H1 (cell line): ENCODE measurements at regions not wholly inside any gene's neighbourhood (a gene's known extent, or its start where the extent isn't known, plus 50 kb on each side); places are given as distances from the start of the nearest gene placed in this dataset.

Experiments used
- CTCF ChIA-PET: fragments of 300-600 bp; sonication (Branson Sonifier 250); formaldehyde crosslinking; loops from one replicate; lab custom pipeline; 2021; ENCODE audit not compliant: partially characterized antibody; lab: Charles Lee
- POLR2A ChIA-PET: fragments of 300-600 bp; sonication (Branson Sonifier 250); formaldehyde crosslinking; loops from one replicate; lab custom pipeline; 2021; ENCODE audit warnings: inconsistent platforms; ENCODE audit not compliant: partially characterized antibody; lab: Charles Lee
- DNase-seq, 2 experiments: peaks; one replicate each; pipeline versions ENCODE4 v3.0.0 to v3.0.0-alpha.2; 2010 to 2022; ENCODE audit warnings: low spot score in 2 of 2, low read depth in 1 of 2, mixed read lengths in 1 of 2
- FAIRE-seq: peaks from 2 replicates; lab custom pipeline; 2011; peaks lifted over from hg19 to GRCh38; lab: Jason Lieb, UNC
- H2AFZ ChIP-seq: 2 replicates; pipeline ENCODE4 v1.8.1; 2012; ENCODE audit warnings: low read length, inconsistent platforms
- H2AK5ac ChIP-seq: 2 replicates; pipeline ENCODE4 v1.6.1; 2013; ENCODE audit warnings: low read depth, low read length
- H2BK120ac ChIP-seq: replicated peaks from 2 replicates; pipeline ENCODE3; 2013; ENCODE audit warnings: low read depth, low read length, inconsistent platforms
- H2BK12ac ChIP-seq: 2 replicates; pipeline ENCODE4 v1.6.1; 2013; ENCODE audit warnings: low read depth, low read length
- H2BK15ac ChIP-seq: 2 replicates; pipeline ENCODE4 v1.6.1; 2013; ENCODE audit warnings: low read length
- H2BK20ac ChIP-seq: 2 replicates; pipeline ENCODE4 v1.6.1; 2013; ENCODE audit warnings: low read length
- H2BK5ac ChIP-seq: 2 replicates; pipeline ENCODE4 v1.6.1; 2013; ENCODE audit warnings: low read depth, low read length
- H3K14ac ChIP-seq: 2 replicates; pipeline ENCODE4 v1.6.1; 2013; ENCODE audit warnings: inconsistent platforms; ENCODE audit not compliant: insufficient read length
- H3K18ac ChIP-seq: 2 replicates; pipeline ENCODE4 v1.6.1; 2013; ENCODE audit warnings: low read length; ENCODE audit errors: extremely low read depth
- H3K23ac ChIP-seq: 2 replicates; pipeline ENCODE4 v1.6.1; 2013; ENCODE audit warnings: inconsistent platforms; ENCODE audit not compliant: insufficient read length
- H3K23me2 ChIP-seq: 2 replicates; pipeline ENCODE4 v1.6.1; 2013; ENCODE audit warnings: low read depth, low read length
- H3K27ac ChIP-seq: 2 replicates; pipeline ENCODE4 v1.6.1; 2011; ENCODE audit warnings: low read depth, low read length, inconsistent platforms
- H3K27me3 ChIP-seq, 4 experiments: replicated peaks in 1 of 4; 1 replicate in 1 of 4; 2 replicates in 3 of 4; pipeline versions ENCODE4 v1.6.1 to v1.8.1; 2011 to 2013; ENCODE audit warnings: low read length in 3 of 4, mild to moderate bottlenecking in 3 of 4, inconsistent platforms in 2 of 4, mixed read lengths in 2 of 4, moderate library complexity in 1 of 4; ENCODE audit not compliant: control insufficient read depth in 3 of 4, insufficient read depth in 3 of 4; ENCODE audit errors: extremely low read depth in 1 of 4
- H3K36me3 ChIP-seq, 4 experiments: 2 replicates each; pipeline versions ENCODE4 v1.6.1 to v1.8.1; 2011 to 2013; ENCODE audit warnings: mild to moderate bottlenecking in 4 of 4, low read length in 3 of 4, moderate library complexity in 2 of 4, control low read depth in 1 of 4, inconsistent platforms in 1 of 4; ENCODE audit not compliant: insufficient read depth in 4 of 4, control insufficient read depth in 2 of 4
- H3K4ac ChIP-seq: replicated peaks from 2 replicates; pipeline ENCODE3; 2013; ENCODE audit warnings: low read length, low read depth, mixed read lengths, inconsistent platforms; ENCODE audit not compliant: insufficient read length
- H3K4me1 ChIP-seq, 4 experiments: replicated peaks in 1 of 4; 1 replicate in 1 of 4; 2 replicates in 3 of 4; pipeline versions ENCODE4 v1.6.1 to v1.8.1; 2011 to 2013; ENCODE audit warnings: low read length in 3 of 4, inconsistent platforms in 2 of 4, mixed read lengths in 1 of 4; ENCODE audit not compliant: insufficient read depth in 4 of 4, control insufficient read depth in 3 of 4
- H3K4me2 ChIP-seq, 2 experiments: 2 replicates each; pipeline versions ENCODE4 v1.6.1 to v1.8.1; 2011 to 2013; ENCODE audit warnings: low read depth in 2 of 2, low read length in 2 of 2, control low read depth in 1 of 2, inconsistent platforms in 1 of 2, mild to moderate bottlenecking in 1 of 2; ENCODE audit not compliant: insufficient read depth in 1 of 2
- H3K4me3 ChIP-seq, 4 experiments: fragments of 200-600, 300-600 bp in 1 of 4; sonication (generic), shearing (Covaris generic), sonication (Bioruptor Twin) in 1 of 4; 2 replicates each; pipeline versions ENCODE4 v1.5.1 to v1.8.1; 2011 to 2016; ENCODE audit warnings: low read length in 4 of 4, low read depth in 3 of 4, control low read depth in 2 of 4, inconsistent platforms in 2 of 4, mild to moderate bottlenecking in 2 of 4, mixed read lengths in 1 of 4, moderate library complexity in 1 of 4; ENCODE audit not compliant: insufficient read depth in 2 of 4; ENCODE audit errors: extremely low read depth in 1 of 4
- H3K56ac ChIP-seq: replicated peaks from 2 replicates; pipeline ENCODE3; 2013; ENCODE audit warnings: low read depth, mild to moderate bottlenecking, mixed read lengths, low read length, inconsistent platforms; ENCODE audit not compliant: insufficient read length
- H3K79me1 ChIP-seq: 2 replicates; pipeline ENCODE4 v1.6.1; 2013; ENCODE audit warnings: low read depth, low read length, control low read depth
- H3K79me2 ChIP-seq, 2 experiments: 2 replicates each; pipeline versions ENCODE4 v1.6.1 to v1.8.1; 2012 to 2013; ENCODE audit warnings: low read length in 2 of 2, mild to moderate bottlenecking in 2 of 2, inconsistent platforms in 1 of 2; ENCODE audit not compliant: insufficient read depth in 2 of 2, control insufficient read depth in 1 of 2
- H3K9ac ChIP-seq, 4 experiments: replicated peaks in 1 of 4; 1 replicate in 1 of 4; 2 replicates in 3 of 4; pipeline versions ENCODE4 v1.6.1 to v1.8.1; 2011 to 2013; ENCODE audit warnings: low read depth in 3 of 4, low read length in 3 of 4, control low read depth in 2 of 4, mild to moderate bottlenecking in 2 of 4, moderate library complexity in 2 of 4, inconsistent platforms in 1 of 4; ENCODE audit errors: extremely low read depth in 1 of 4
- H3K9me3 ChIP-seq, 2 experiments: 2 replicates each; pipeline versions ENCODE4 v1.6.1 to v1.8.1; 2012 to 2013; ENCODE audit warnings: mild to moderate bottlenecking in 2 of 2, moderate library complexity in 2 of 2, control low read depth in 1 of 2, inconsistent platforms in 1 of 2, low read depth in 1 of 2, low read length in 1 of 2, mixed read lengths in 1 of 2; ENCODE audit not compliant: insufficient read depth in 2 of 2
- H4K20me1 ChIP-seq, 2 experiments: replicated peaks in 1 of 2; 2 replicates each; pipeline versions ENCODE3 to v1.8.1; 2011 to 2013; ENCODE audit warnings: inconsistent platforms in 2 of 2, low read length in 2 of 2, mild to moderate bottlenecking in 1 of 2; ENCODE audit not compliant: insufficient read depth in 2 of 2, control insufficient read depth in 1 of 2
- H4K5ac ChIP-seq: 2 replicates; pipeline ENCODE4 v1.6.1; 2013; ENCODE audit warnings: low read length, low read depth, mixed read lengths, inconsistent platforms; ENCODE audit not compliant: insufficient read length
- H4K8ac ChIP-seq: 2 replicates; pipeline ENCODE4 v1.8.0; 2013; ENCODE audit warnings: mild to moderate bottlenecking, moderate library complexity, low read length, inconsistent platforms; ENCODE audit not compliant: insufficient read depth; ENCODE audit errors: extremely low read depth
- H4K91ac ChIP-seq: replicated peaks from 2 replicates; pipeline ENCODE3; 2013; ENCODE audit warnings: low read length, mixed read lengths, inconsistent platforms; ENCODE audit not compliant: insufficient read length
- WGBS, 2 experiments: shearing (Covaris generic) in 1 of 2; methylation state at CpG; one replicate each; pipeline versions ENCODE4 v1.1.6 to v1.1.7; 2013 to 2015; ENCODE audit warnings: low lambda C conversion rate in 2 of 2, mixed read lengths in 2 of 2, inconsistent platforms in 1 of 2, low coverage in 1 of 2, missing lambda C conversion rate in 1 of 2; ENCODE audit not compliant: insufficient replicate concordance in 2 of 2, insufficient coverage in 1 of 2, insufficient read length in 1 of 2; ENCODE audit errors: extremely low coverage in 1 of 2, missing lambda C conversion rate in 1 of 2; 5-methylcytosine and 5-hydroxymethylcytosine counted together

- Histone ChIP-seq H3K79me1 (no peaks in the 10 kb centered on the region), H4K20me1 (no peaks in the 10 kb centered on the region), H3K9me3 (no peaks in the 10 kb centered on the region), H3K36me3 (no peaks in the 10 kb centered on the region; a peak in 1 of 8 replicates), H3K4me3 (no peak overlapping the region), H3K4ac (no peak overlapping the region), H2BK20ac (peak overlapping the region; percentile 34; the same call in 1 of the 2 replicates), H2BK5ac (no peak overlapping the region), H4K8ac (no peak overlapping the region), H3K4me2 (no peak overlapping the region), H3K18ac (no peak overlapping the region), H3K79me2 (no peaks in the 10 kb centered on the region), H4K91ac (no peak overlapping the region), H4K5ac (no peak overlapping the region), H2AFZ (no peak overlapping the region), H2BK120ac (no peak overlapping the region), H3K23ac (no peak overlapping the region), H2AK5ac (no peak overlapping the region), H2BK15ac (no peak overlapping the region), H3K27me3 (no peaks in the 10 kb centered on the region), H2BK12ac (no peak overlapping the region; the same call in none of the 2 replicates), H3K56ac (no peak overlapping the region), H3K4me1 (peaks cover 0 to 6% (median 0%) of the 10 kb centered on the region in 4 experiments; a peak in 4 of 7 replicates), H3K23me2 (no peaks in the 10 kb centered on the region), H3K9ac (no peak overlapping the region), H3K27ac (no peak overlapping the region), H3K14ac (no peak overlapping the region)
- 87% methylated on average over 8 of the region's 8 CpGs; no CpG with 5 or more reads in 1 of the 2 experiments for WGBS, 2 experiments
- FAIRE-seq, result no peak
- CTCF ChIA-PET, result interaction anchor here (0.7 kb wide), 1 partner anchor 319 kb away, joined by 3 read pairs; no protein-coding TSS in a partner anchor
- POLR2A ChIA-PET, result no interaction called here
- DNase-seq, result no peak
These were observed 278.5 kb upstream of the TENM3 start for GRCh38 chr4:181964731-181965130.
